KMS-11 (cell line): ENCODE measurements at regions not wholly inside any gene's neighbourhood (a gene's known extent, or its start where the extent isn't known, plus 50 kb on each side); places are given as distances from the start of the nearest gene placed in this dataset.
"Not testable (repeated sequence)": the region's sequence is repeated elsewhere in the genome, so short reads cannot be mapped to it uniquely, and the experiment has no call there.

Experiments
- H2AFZ ChIP-seq: fragments of 200-600 bp; sonication (generic); 2 replicates; pipeline ENCODE4 v1.6.1; 2016; ENCODE audit warnings: antibody characterized with exemption, mixed run types, low read depth
- H3K27ac ChIP-seq: fragments of 200-600 bp; sonication (generic); 2 replicates; pipeline ENCODE4 v1.6.1; 2016; ENCODE audit warnings: mild to moderate bottlenecking, mixed run types
- H3K27me3 ChIP-seq: fragments of 200-600 bp; sonication (generic); 2 replicates; pipeline ENCODE4 v1.6.1; 2017; ENCODE audit warnings: mild to moderate bottlenecking, low read depth, mixed run types, moderate library complexity; ENCODE audit not compliant: insufficient read depth
- H3K36me3 ChIP-seq: fragments of 200-600 bp; sonication (generic); 2 replicates; pipeline ENCODE4 v1.6.1; 2017; ENCODE audit warnings: mild to moderate bottlenecking, mixed run types; ENCODE audit not compliant: insufficient read depth
- H3K4me1 ChIP-seq: fragments of 200-600 bp; sonication (generic); 2 replicates; pipeline ENCODE4 v1.6.1; 2016; ENCODE audit warnings: mild to moderate bottlenecking, low read depth, mixed run types; ENCODE audit not compliant: poor library complexity, severe bottlenecking
- H3K4me2 ChIP-seq: fragments of 200-600 bp; sonication (generic); 2 replicates; pipeline ENCODE4 v1.7.0; 2016; ENCODE audit warnings: mild to moderate bottlenecking, mixed run types
- H3K4me3 ChIP-seq: fragments of 200-600 bp; sonication (generic); IDR thresholded peaks from 2 replicates; pipeline ENCODE4 v1.6.1; 2017; ENCODE audit warnings: low read depth, low read length, mixed read lengths; ENCODE audit not compliant: insufficient read depth
- H3K79me2 ChIP-seq: fragments of 200-600 bp; sonication (generic); 2 replicates; pipeline ENCODE4 v1.6.1; 2016; ENCODE audit warnings: low read depth, mixed run types; ENCODE audit not compliant: insufficient read depth
- H3K9ac ChIP-seq: fragments of 200-600 bp; sonication (generic); 2 replicates; pipeline ENCODE4 v1.6.1; 2016; ENCODE audit warnings: mild to moderate bottlenecking, mixed run types
- H4K20me1 ChIP-seq: fragments of 200-600 bp; sonication (generic); 2 replicates; pipeline ENCODE4 v1.6.1; 2016; ENCODE audit warnings: mild to moderate bottlenecking, mixed run types; ENCODE audit not compliant: insufficient read depth
- TF ChIP-seq, protein P1 (sequence below): fragments of 200-600 bp; sonication (generic); conservative IDR thresholded peaks from 2 replicates; pipeline ENCODE4 v1.6.1; 2017; ENCODE audit warnings: low read depth, mild to moderate bottlenecking, antibody characterized with exemption, low read length, moderate library complexity, mixed read lengths

DNA sequence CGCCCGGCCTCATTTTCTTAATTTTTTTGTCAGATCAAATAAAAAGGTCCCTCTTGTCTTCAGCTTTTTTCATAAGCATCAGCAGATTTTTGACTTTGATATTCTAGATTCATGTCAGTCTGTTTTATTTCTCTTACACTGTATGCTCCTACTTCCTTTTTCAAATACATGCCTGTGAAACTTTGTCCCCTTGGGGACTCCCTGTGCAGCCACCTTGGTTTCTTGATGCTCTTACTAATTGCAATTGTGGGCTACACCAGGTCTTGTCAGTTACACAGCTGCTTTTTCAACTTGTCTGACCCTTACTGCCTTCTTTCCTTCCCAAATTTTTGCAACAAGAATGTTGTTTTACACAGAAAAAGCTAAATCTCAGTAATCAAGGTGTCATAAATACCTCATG is 238.2 kb upstream of the KCNN2 start:
- H3K27me3 ChIP-seq, result no peaks in the 10 kb centered on the region
- H2AFZ ChIP-seq, result no peak overlapping the region
- no peak overlapping the region for H3K4me3 ChIP-seq
- no peak overlapping the region for H3K4me2 ChIP-seq
- H3K9ac ChIP-seq, result no peak overlapping the region
- TF ChIP-seq, protein P1, sequence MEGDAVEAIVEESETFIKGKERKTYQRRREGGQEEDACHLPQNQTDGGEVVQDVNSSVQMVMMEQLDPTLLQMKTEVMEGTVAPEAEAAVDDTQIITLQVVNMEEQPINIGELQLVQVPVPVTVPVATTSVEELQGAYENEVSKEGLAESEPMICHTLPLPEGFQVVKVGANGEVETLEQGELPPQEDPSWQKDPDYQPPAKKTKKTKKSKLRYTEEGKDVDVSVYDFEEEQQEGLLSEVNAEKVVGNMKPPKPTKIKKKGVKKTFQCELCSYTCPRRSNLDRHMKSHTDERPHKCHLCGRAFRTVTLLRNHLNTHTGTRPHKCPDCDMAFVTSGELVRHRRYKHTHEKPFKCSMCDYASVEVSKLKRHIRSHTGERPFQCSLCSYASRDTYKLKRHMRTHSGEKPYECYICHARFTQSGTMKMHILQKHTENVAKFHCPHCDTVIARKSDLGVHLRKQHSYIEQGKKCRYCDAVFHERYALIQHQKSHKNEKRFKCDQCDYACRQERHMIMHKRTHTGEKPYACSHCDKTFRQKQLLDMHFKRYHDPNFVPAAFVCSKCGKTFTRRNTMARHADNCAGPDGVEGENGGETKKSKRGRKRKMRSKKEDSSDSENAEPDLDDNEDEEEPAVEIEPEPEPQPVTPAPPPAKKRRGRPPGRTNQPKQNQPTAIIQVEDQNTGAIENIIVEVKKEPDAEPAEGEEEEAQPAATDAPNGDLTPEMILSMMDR, result no peak
- H3K27ac ChIP-seq, result no peak overlapping the region
- H3K4me1 ChIP-seq, result no peaks in the 10 kb centered on the region
- no peaks in the 10 kb centered on the region for H3K79me2 ChIP-seq
- no peaks in the 10 kb centered on the region for H3K36me3 ChIP-seq
- no peaks in the 10 kb centered on the region for H4K20me1 ChIP-seq

DNA sequence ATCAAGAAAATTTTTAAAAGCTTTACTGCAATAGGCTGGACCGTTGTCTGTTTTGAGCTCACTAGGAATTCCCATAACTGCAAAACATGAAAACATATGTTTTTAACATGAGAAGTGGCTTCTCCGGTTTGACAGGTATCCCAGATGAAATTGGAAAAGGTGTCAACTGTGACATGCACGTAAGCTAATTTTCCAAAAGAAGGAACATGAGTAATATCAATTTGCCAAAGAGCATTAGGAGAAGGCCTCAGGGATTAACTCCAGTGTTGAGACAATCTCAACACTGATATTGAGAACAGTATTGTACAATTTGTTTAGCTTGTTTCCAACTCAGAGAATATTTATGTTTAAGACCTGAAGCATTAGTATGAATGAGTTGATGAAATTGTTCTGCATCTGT is 215.5 kb upstream of the KCNN2 start:
- Histone ChIP-seq H3K9ac (no peak overlapping the region), H3K4me2 (no peak overlapping the region), H3K27ac (no peak overlapping the region), H4K20me1 (no peaks in the 10 kb centered on the region), H2AFZ (no peak overlapping the region), H3K4me1 (peaks cover 7% of the 10 kb centered on the region), H3K79me2 (no peaks in the 10 kb centered on the region), H3K36me3 (no peaks in the 10 kb centered on the region), H3K4me3 (no peak overlapping the region), H3K27me3 (no peaks in the 10 kb centered on the region)
- TF ChIP-seq, protein P1, result no peak

DNA sequence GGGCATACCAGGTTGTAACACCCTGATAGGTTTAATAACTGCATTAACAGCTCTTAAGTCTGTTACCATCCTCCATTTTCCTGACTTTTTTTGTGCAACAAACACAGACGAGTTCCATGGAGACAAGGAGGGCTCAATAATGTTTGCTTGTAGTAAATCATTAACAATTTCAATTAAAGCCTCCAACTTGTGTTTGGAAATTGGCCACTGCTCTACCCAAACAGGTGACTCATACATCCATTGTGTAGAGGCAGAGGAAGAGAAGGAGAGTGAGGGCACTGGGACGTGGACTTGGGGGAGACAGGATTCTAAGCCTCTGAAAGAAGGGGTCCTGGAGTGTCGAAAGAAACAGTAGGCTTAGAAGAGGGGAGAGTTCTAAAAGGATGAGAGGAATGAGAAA is 213.6 kb upstream of the KCNN2 start:
- H3K4me3 ChIP-seq, result no peak overlapping the region
- no peak overlapping the region for H3K27ac ChIP-seq
- H3K36me3 ChIP-seq, result no peaks in the 10 kb centered on the region
- H2AFZ ChIP-seq, result no peak overlapping the region
- H3K4me1 ChIP-seq, result peaks cover 7% of the 10 kb centered on the region
- H3K27me3 ChIP-seq, result no peaks in the 10 kb centered on the region
- TF ChIP-seq, protein P1, result no peak
- no peaks in the 10 kb centered on the region for H4K20me1 ChIP-seq
- no peaks in the 10 kb centered on the region for H3K79me2 ChIP-seq
- no peak overlapping the region for H3K9ac ChIP-seq
- H3K4me2 ChIP-seq, result no peak overlapping the region

DNA sequence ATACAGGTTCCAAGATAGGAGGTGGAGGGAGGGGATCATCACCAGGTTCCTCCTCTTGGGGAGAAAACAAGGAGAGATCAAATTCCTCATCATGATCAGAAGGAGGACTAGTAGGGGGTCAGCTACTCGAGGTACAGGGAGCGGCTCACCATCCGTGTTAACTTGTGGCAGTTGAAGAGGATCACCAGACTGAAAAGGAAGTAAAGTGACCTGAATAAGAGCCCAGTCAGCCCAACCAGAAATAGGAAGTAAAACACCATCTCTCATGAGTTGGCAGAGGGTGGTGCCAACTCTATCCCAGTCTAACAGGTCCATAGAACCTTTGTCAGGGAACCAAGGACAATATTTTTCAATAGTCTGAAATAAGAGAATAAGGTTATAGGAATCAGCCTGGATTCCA is 213.1 kb upstream of the KCNN2 start:
- H3K4me2 ChIP-seq, H3K27ac ChIP-seq, H3K4me1 ChIP-seq, H3K27me3 ChIP-seq, H3K4me3 ChIP-seq, H4K20me1 ChIP-seq, H2AFZ ChIP-seq, H3K9ac ChIP-seq, H3K79me2 ChIP-seq, H3K36me3 ChIP-seq: not testable (repeated sequence)

DNA sequence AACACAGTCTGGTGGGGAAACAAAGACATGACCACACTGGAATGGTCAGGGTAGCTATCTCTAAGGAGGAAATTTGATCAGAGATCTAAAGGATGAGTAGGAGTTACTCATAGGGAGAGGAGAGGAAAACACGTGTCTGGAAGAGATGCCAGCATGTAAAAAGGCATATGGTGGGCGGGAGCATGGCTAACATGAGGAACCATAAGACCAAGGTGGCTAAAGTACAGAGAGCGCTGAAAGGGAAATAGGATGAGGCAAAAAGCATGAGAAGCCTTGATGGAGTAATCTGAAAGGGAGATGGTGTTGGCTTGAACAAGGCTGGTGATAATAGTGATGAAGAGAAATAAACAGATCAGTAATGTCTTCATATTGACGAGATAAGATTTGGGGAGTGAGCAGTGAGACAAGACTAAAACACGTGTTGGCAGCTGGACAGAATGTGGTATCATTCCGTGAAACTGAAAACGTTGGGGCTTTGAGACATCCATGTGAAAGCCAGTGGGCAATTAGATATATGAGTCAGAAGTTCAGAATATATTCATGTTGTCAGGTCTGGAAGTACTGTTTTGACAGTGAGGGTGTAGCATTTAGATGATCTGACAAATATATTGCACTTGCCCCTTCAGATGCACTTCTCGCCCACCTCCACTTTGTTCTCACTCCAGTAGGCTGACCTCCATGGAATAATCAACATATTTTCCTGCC is 209.1 kb upstream of the KCNN2 start:
- no peaks in the 10 kb centered on the region for H3K79me2 ChIP-seq
- no peak overlapping the region for H2AFZ ChIP-seq
- H4K20me1 ChIP-seq, result no peaks in the 10 kb centered on the region
- H3K36me3 ChIP-seq, result no peaks in the 10 kb centered on the region
- no peak overlapping the region for H3K4me2 ChIP-seq
- H3K27me3 ChIP-seq, result no peaks in the 10 kb centered on the region
- no peak overlapping the region for H3K4me3 ChIP-seq
- TF ChIP-seq, protein P1, result no peak
- no peak overlapping the region for H3K27ac ChIP-seq
- H3K4me1 ChIP-seq, result no peaks in the 10 kb centered on the region
- H3K9ac ChIP-seq, result no peak overlapping the region
